ENCODE measurements at regions not wholly inside any gene's neighbourhood (a gene's known extent, or its start where the extent isn't known, plus 50 kb on each side); places are given as distances from the start of the nearest gene placed in this dataset.

DNA sequence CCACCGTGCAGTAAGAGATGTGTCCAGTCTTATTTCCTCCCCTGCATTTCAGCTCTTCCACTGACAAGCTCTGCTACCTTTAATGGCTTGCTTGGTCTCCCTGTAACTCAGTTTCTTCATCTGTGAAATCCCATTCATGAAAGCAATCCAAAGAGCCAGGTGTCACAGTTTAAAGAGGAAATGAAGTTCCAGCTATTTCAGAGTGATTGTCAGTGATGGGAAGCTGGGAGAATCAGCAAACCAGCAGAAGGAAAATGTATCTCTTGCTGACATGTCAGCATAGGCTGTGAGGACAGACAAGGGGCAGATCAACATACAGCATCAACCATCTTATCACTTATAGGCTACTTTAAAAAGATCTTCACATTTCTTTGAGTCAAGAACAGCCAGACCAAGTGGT is 445.3 kb downstream of the ADRA2A start:
- no peak for DNase-seq

DNA sequence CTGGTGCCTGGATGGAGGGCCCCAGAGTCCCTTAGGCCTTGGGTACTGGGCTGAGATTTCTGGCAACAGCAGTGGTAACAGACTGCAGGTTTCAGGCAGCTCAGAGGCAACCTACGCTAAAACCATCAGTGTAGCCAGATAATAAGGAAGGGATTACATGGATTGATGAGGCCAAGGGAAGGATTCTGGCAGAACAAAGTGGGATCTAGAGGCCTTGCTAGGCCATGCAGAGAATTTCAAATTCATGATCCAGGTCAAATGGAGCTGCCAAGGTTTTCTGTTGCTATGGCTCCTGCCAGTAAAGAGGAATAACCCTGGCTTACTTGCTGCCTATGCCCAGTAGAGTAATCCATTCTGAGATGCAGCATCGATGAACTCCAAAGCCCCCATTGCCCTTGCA is 445.7 kb downstream of the ADRA2A start:
- no peak for DNase-seq

DNA sequence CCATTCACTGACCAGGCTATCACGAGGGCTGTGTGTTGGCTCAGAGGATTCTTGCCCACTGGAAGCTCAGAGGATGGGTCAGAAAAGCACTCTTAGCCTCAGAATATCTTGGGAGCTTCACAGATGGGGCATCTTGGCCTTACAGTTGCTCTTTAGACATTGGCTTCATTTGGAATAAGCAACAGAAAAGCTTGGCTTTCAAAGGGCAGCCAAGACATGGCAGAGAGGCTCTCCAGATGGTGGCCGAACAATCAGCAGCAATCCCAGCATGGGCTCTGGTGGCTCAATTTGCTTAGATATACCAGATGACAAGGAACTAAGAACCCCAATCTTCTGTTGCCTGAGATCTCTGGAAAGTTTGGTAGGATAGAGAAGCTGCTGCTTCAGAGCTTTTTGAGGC is 446.2 kb downstream of the ADRA2A start:
- DNase-seq, result no peak

DNA sequence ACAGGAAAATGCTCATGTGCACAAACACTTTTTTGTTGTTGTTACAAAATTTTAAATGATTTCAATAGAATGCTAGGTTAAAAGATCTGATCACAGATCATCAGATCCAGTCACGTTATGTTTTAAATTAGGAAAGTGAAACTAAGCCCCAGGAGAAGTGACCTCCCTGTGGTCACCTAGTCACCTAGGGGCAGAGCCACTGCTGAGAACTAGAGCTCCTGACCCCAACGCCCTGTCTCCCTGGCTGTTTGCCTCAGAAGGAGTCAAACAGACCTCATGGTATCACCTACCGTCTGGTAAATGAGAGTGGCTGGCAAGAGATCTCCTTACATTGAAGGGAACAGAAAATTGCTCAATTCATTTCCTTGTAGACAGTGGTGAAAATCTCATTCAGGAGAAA is 447.3 kb downstream of the ADRA2A start:
- no peak for DNase-seq

DNA sequence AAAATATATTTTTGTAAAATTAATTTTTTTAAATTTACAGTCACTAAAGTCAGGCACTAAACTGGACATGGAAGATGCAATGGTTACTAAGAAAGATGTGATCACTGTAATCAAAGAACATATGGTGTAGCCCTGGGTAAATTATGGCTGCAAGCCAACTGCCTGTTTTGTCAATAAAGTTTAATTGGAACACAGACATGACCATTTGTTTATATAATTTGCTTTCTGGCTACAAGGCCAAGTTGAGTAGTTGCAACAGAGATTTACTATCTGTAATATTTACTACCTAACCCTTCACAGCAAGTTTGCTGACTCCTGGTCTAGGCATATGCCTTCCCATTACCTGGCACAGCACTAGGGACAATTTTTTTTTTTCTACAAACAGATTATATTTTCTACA is 448.9 kb downstream of the ADRA2A start:
- no peak for DNase-seq

DNA sequence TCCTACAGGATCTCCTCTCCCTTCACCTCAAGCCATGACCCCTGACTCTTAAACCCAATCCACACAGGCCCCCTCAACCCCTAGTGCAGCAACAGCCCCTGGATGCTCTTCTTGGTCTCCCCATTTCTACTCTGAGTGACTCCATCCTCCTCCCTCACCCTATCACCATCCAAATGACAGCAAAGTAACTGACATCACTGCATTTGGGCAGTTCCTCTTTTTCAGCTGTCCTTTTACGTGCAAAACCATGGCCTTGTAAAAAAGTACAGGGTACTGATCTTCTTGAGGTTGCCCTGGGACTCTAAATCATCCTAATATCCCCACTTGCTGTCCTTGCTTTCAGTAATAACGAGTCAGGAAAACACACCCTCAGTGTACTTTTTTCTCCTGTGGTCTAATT is 454.9 kb downstream of the ADRA2A start:
- DNase-seq, result no peak

DNA sequence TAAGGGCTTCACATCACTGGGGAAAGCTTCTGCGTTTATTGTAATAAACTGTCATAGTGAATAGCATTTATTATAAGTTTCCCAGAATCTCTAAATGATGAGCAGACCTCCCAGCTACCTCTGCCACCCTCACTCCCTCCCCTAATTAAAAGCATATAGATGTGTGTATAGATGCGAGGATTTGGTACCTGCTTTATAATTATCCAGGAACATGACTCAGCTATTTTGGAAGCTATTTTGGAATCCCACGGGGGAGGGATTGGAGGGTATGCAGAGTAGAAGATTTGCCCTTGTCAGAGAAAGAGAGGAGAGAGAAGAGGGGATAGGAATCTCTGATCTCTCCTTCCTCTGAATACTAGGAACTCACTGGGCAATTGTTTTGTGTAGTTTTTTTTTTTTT is 455.3 kb downstream of the ADRA2A start:
- DNase-seq, result no peak

DNA sequence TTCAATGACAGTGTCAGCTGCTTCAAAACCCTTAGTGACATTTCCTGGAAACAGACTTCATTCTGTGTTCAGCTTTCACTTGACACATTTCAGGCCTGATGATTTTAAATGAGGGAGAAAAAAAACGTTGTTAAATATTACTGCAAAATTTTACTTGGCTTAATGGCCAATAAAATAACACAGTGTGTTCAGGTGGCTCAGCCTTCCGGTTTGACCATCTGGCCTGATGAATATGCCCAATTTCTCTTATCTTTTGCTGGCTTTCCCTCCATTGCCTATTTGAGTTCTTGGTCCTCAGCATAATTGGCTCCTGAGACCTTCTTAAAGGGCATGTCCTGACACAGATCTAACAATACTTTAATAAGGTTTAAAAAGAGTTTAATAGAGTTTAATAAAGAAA is 462.4 kb downstream of the ADRA2A start:
- DNase-seq, result no peak

DNA sequence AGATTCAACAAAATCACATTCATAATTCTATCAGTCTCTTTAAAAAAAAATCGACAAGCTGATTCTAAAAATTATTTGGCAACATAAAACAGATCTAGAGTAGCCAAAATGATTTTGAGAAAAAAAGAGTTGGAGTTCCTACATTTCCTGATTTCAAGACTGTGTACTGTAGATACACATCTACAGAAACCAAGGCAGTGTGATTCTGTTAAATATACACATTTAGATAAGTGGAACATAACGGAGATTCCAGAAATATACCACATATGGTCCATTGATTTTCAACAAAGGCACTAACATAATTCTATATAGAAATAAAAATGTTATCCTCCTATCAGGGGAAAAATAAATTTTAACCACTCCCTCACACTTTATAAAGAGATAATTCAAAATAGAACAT is 467.0 kb downstream of the ADRA2A start:
- no peak for DNase-seq

DNA sequence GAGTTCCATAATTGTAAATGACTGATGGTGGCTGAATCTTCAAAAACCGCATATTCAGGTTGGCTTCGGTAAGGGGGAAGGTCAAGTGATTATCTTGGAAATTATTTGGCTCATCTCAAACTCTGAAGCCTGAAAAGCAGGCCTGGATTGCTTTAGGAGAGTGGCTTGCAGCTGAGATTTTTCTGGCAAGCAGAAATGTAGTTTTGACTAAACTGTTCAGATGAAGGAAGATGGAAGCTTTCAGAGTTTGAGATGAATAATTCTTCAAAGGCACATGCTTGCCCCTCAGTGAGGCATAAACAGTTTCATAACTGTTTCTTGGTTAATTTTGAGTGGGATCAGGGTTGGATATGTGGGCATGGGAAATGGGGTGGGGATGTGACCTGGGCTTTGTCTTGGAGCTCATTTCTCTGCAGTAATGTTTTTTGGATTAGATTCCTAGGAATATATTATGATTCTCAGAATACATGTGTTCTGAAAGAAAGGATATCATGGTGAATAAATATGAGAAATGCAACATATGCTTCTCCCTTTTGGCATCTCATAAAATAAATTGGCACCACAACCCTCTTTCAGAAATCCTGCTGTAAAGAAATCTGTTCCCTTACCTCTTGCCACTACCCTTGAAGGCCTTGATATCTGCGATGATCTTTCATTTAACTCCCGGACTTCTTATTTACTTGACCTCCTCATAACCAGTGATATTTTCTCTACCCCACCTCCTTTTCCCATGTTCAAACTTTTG is 469.2 kb downstream of the ADRA2A start:
- DNase-seq, result no peak

DNA sequence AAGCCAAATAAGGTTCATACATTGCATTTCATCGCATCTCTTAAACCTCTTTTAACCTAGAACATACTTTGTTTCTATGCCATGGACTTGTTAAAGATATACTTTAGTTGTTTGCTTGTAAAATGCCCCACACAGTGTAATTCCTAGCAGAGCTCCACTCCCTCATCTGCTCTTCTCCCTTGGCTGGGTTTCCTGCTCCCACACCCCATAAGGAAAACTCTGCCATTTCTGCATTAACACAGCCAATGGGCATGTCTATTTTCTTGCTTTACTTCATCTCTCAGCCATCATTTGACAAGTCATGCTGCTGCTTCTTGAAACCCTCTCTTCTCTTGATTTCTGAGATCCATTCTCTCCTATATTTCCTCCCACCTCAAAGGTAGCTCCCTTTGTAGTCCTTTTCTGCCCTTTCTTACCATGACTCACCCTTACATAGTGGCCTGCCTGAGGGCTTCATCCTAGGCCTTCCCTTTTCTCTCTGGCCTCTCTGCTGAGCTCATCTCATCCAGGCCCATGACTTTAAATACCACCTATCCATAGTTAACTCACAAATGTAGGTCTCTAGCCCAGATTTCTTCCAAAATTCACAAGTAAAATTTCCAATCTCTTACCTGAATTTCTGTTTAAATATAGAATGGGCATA is 471.4 kb downstream of the ADRA2A start:
- no peak for DNase-seq

DNA sequence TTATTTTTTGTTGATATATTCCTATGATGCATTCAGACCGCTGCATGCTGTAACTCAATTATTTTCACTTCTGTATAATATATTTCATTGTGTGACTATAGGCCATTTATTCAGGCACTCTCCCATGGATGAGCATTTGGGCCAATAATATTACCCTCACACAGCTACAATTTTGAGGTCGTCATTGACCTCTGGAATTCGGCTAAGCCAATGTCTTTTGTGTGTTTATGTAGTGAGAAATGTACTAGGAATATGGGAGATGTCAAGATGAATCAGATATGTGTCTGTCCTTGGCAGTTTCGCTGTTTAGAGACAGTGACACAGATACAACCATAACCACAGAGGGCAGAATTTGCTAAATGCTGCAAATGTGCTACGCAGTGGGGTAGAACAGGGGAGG is 474.2 kb downstream of the ADRA2A start:
- DNase-seq, result peak; percentile 1

DNA sequence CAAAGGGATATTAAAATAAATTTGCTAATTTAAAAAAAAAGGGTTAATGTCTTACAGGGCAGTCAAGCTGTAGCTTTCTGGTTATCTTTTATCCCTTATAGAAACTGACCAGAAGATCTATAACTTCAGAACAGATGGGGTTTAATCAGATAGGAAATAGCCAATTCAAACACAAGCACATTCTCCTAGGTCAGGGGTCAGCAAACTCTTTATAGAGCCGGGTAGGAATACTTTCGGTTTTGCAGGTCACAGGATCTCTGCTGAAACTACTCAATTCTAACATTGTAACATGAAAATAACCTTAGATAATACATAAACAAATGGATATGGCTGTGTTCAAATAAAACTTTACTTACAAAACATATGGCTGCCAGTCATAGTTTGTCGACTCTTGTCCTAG is 479.8 kb downstream of the ADRA2A start:
- no peak for DNase-seq

DNA sequence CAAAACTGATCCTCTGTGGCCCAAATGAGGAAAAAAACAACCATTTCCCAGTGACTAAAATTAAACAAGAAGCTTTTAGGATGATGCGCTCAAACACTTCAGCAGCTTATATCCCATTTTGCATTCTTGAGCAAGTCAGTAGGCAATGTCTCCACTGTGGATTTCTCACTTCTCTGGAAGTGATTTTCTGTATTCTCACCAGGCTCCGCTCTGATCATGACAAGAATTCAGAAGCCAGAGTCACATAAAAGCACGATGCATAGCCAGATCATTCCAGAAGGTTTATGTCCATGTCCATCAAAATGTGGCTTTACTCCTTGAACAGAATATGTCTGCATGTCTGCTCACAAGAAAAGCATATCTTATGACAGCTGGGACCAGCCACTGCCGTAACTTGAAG is 481.4 kb downstream of the ADRA2A start:
- no peak for DNase-seq

DNA sequence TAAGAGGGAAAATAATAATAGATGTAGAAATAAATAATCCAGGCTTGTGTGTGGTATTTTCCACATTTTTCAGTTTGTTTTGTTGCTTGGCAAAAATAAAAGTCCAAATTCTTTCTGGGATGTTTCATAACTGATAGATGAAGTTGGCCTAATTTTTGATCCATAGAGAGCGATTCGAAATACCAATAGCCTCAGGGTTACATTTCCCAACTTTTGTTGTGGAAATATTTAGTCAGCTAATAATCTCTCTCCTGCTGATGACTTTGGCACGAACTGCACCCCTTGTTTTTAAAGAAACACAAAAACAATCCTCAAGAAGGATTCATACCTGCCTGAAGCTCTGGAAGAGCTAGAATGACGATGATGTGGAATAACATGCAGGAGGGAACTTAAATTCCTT is 483.2 kb downstream of the ADRA2A start:
- no peak for DNase-seq

DNA sequence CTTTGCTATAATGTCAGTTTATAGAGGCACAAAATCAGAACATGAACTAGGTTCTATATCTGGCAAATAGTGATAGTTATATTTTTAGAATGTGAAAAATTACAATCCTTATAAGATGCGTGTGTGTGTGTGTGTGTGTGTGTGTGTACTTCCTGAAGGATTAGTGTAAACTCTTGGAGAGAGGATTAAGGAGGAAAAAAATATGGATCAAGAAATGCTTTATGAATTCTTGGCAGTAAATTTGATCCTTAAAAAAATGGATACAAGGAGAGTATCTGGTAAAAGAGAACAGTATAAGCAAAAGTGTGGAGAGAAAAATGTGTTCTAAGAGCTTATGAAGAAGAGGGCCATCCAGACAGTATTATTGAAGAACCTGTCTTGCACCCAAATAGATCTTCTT is 484.3 kb downstream of the ADRA2A start:
- no peak for DNase-seq

DNA sequence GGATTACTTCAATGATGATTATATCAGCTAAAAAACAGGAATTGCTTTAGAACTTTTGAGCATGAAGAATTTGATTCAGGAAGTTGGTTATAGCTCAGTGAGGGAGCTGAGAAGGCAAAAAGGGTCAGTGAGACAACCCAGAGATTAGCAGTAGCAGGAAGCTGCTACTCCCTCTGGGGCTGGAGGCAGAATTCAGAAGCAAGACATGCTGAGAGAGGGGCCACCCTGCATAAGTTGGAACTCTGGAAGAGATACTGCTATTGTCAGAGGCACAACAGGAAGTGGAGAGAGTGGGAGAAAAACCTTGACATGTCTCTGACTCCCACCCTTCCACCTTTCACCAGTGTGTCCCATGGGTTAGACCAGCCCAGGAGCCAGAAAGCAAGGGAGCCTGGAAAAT is 488.7 kb downstream of the ADRA2A start:
- DNase-seq, result no peak

DNA sequence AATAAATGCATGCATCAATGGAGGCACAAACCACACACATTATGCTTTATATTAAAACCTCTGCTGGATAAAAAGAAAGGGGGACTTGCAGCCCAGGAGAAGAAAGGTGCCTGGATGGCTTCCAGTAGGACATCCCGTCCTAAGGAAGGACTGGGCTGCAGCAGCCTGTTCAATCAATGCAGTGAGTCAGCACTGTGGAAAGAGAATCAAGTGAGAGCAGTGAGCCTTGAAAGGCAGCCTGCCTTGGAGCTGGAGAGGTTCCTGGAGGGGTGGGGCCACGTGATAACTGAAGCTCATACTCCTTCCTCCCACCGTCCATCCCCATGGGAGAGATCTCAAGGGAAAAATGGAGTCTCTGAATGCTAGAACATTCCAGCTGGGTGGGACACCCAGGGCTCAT is 501.2 kb downstream of the ADRA2A start:
- no peak for DNase-seq

DNA sequence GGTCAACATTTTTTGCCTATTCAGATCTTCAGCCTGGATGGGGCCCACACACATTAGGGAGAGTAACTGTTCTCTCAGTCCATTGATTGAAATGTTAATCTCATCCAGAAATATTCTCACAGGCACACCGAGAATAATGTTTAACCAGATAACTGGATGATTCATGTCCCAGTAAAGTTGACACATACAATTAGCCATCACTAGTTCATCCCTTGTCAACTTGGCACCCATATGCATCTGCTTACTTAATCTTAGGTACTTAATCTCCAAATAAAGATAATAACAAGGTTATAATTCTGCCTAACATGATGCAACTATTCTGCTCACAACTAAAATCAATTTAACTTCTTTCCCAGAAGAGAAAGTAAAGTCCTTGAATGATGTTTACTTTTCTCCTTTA is 502.6 kb downstream of the ADRA2A start:
- no peak for DNase-seq

DNA sequence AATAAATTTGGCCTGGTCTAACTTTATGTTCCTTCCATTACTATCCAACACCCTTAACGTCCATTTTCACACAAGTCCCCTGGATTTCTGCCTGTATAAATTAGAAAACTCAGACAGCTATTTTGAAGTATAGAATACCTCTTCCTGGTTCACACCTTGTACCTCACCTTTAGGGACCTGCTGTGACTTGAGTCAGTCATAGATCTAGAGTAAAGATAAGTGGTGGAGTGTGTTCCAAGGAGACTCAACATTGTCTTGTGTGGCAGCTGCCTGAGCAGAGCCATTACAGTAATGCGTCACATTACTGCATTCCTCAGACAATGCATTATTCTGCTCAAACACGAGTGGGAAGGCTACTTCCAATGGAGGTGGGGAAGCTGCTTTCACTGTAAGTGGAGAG is 513.9 kb downstream of the ADRA2A start:
- DNase-seq, result no peak

DNA sequence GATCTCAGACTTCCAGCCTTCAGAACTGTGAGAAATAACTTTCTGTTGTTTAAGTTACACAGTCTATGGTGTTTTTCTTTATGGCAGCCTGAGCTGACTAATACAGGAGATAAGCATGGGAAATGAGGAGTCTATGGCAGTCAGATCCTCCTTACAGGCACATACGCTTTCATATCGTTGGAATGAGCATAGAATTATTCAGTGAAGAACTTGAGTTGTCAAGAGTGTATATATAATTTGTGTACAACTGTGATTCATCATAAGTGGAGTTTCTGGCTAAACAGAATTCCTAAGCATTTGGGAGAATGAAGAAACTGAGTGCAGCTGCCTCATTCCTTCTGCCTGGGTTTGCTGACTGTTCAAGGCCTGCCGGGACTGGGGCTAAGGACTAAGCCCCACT is 516.7 kb downstream of the ADRA2A start:
- DNase-seq, result no peak

DNA sequence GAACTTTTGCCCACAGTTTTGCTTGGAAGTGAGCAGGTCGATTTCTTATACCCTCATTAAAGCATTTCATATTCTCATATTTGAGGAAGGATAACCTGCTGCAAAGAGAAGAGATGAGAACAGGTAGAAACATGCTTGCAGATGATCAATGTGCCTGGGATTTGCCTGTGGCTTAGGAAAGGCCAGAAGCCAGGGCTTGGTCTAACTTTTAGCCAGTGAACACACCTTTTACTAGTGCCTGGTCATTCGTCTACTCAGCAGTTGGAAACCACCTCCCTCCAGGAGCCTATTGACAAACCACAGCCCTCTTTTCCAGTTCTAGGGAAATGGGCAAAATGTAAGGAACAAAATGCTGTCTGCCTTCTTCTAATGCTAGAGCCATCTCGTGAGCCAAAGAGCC is 518.3 kb downstream of the ADRA2A start:
- no peak for DNase-seq

DNA sequence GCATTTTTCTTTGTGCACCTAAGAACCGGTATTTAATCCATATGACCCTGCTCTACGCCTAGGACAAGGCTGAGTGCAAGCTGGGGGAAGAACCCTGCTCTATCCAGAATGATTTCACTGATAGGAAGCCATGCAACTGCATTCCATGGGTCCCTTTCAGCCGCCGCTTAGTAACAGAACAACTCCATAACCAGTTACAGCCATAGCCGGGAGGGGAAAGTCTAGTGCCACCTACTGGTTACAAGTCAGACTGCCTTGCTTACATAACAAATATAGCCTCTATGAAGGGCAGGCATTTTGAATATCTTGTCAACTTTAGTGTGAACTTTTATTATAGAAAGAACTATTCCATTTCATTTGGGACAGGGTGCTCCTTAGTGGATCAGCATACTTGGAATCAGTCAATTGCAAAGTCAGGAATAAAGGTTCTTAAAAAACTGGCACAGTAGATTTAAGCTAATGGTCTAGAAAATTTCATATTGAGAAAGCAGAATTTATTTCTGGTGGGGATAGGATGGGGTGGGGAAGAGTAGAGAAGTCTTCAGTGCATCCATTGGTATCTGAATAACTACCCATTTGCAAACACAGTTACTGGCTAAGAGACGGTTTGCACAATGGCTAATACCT is 521.7 kb downstream of the ADRA2A start:
- DNase-seq, result peak; percentile 42

DNA sequence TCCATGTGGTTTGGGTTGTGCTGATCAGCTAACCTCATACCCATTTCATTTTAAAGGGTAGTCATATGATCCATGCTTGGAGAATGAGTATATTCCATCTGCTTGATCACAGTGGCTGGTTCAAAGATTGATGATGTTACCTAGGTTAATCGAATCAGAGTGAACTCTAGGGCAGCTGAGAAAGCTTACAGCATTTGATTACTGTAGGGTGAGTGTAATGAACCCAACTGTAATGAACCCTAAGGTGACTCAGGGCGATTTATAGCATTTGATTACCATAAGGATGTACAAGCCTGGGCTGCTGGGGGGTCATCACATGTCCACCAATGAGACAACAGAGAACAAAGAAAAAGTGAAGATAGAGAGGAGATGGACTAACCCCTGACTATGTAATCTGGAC is 523.1 kb downstream of the ADRA2A start:
- DNase-seq, result no peak

DNA sequence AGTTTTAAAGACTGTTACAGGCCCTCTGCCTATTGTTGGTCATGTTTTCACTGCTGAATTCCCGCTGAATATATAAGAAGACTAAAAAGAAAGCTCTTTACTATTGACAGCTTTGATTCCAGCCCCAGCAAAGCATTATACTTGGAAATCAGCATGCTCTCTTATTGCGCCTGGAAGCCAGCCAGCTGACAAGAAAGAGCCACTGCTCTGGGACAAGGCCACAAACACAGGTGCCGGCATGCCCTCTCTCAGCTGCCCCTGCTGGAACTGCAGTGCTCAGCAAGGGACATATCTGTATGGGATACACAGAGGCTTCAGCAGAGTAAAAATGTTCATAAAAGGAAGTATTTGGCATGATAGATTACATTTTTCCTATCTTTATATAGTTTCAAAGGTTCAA is 523.9 kb downstream of the ADRA2A start:
- DNase-seq, result no peak
